IPS DF 4.7 (cell line): ENCODE measurements at regions not wholly inside any gene's neighbourhood (a gene's known extent, or its start where the extent isn't known, plus 50 kb on each side); places are given as distances from the start of the nearest gene placed in this dataset.

ENCODE experiments used
- DNase-seq: peaks from one replicate; pipeline ENCODE4 v3.0.0-alpha.2; 2013; ENCODE audit warnings: low spot score; ENCODE audit errors: extremely low read depth

- DNase-seq = no peak
Measured at GRCh38 chr10:113219446-113219845, 269.4 kb downstream of the TCF7L2 start.

DNA sequence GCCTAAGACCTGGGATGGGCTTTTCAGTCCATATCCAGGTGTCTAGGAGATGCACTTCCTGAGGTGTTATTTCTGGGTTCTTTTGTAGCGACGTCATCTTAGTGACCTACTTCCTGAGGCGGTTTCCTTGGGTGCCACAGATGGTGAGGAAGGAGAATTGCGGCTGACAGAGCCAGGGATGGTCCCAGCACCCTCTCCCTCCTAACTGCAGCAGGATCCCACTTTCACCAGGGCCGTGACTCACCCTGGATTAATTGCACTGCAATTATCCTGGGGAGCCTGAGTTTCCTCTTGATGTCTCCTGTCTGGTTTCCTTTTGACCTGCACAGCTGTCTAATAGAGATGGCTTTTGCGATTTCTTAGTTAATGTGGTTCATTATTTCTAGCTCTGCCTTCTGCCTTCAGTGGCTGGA is 271.7 kb downstream of the TCF7L2 start:
- DNase-seq = no peak

GRCh38 chr10:113222207-113222606 is 272.2 kb downstream of the TCF7L2 start:
- DNase-seq = no peak

DNA sequence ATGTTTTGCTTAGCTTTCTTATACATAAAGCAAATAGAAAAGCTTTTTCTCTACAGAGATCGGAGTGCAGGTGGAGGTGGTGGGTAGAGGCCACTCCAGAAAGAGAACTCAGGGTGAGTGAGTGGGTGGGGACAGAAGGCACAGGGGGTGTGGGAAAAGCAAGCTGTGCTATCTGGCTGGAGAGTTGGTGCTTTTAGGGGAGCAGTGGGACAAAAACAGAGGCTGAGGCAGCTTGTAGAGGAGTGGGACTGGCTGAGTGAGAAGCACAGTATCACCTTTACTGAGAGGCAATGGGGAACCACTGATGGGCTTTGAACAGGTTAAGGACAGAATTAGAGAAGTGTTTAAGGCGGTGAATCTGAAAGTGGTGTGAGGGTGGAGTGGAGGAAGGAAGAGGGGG is 275.3 kb downstream of the TCF7L2 start:
- DNase-seq = no peak

DNA sequence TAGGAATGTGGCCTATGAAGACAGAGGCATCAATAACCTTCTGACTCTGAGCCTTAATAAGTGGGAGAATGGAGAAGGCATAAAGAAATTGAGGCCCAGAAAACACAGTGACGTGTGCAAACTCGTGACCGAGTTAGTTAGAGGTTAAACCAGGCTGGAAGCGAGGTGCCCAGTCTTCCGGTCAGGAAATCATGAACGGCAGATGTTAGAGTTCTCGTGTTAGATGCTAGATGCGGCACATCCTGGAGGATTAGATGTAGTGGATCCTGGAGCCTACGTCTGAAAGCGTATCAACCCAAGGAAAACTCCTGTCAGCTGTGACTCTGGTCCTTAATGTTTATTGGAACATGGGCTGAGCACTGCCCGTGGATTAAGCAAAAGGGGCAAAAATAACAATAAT is 275.9 kb downstream of the TCF7L2 start:
- no peak for DNase-seq

GRCh38 chr10:113226399-113226798 is 276.4 kb downstream of the TCF7L2 start:
- no peak for DNase-seq

GRCh38 chr10:113226831-113227445 is 276.9 kb downstream of the TCF7L2 start:
- no peak for DNase-seq

GRCh38 chr10:113228530-113228929 is 278.5 kb downstream of the TCF7L2 start:
- DNase-seq = no peak

DNA sequence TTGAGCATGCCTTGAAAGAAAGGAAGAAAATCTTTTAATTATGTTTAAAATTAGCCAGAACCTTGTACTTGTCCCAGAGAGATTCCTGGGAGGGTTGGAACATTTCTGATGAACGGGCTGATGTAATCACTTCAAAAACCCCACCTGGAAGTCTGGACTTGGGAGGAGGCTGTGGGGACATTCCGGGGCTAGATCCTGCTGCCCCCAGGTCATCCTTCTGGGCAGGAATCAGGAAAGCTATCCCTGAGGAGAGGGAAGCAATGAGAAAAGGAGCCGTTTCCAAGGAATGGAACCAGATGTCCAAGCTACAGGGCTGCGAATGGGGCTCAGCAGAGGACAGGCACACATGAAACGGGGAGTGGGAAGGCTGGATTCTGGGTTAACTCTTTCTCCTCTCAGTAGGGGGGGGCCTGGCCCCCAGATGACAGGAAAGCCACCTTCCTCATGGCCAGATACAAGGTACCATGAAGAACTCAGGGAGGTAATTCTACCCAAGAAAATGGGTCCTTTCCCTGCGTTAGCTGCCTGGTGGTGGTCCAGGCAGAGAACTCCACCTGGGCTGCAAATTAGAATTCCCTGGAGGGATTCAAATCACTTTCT is 280.1 kb downstream of the TCF7L2 start:
- DNase-seq = no peak

GRCh38 chr10:113232928-113233511 is 283.0 kb downstream of the TCF7L2 start:
- DNase-seq = no peak

DNA sequence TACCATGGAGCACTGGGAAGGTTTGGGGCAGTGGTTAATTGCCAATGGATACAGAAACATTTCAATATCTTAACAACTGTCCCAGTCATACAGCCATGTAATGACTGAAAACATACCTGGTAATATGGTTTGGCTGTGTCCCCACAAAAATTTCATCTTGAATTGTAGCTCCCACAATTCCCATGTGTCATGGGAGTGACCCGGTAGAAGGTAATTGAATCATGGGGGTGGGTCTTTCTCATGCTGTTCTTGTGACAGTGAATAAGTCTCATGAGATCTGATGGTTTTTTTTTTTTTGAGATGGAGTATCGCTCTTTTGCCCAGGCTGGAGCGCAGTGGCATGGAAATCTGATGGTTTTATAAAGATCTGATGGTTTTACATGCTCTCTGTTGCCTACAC is 284.4 kb downstream of the TCF7L2 start:
- no peak for DNase-seq

DNA sequence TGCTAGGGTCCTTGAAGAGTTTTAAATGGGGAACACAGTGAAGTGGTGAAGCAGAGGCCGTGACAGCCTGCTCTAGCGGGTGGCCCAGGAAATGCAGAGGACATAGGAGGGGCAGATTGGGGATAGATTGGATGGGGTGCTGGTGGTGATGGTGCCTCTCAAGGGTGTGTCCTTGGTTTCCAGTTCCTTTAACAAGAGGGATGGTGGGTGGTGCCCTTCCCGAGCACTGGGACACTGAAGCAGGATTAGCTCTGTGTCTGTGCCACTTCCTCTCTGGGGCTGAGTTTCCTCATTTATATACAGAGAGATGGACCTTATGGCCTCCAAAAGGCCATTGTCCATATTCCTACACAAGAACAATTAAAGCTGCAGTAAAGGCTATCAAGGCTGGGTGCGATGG is 285.5 kb downstream of the TCF7L2 start:
- no peak for DNase-seq

GRCh38 chr10:113236998-113237397 is 287.0 kb downstream of the TCF7L2 start:
- DNase-seq = no peak

- DNase-seq = no peak
Measured at GRCh38 chr10:113239566-113240350, 289.7 kb downstream of the TCF7L2 start.

- no peak for DNase-seq
Measured at GRCh38 chr10:113240736-113241135, 290.7 kb downstream of the TCF7L2 start.

- no peak for DNase-seq
Measured at GRCh38 chr10:113241599-113242360, 291.7 kb downstream of the TCF7L2 start.

GRCh38 chr10:113243311-113243710 is 293.3 kb downstream of the TCF7L2 start:
- DNase-seq = no peak

DNA sequence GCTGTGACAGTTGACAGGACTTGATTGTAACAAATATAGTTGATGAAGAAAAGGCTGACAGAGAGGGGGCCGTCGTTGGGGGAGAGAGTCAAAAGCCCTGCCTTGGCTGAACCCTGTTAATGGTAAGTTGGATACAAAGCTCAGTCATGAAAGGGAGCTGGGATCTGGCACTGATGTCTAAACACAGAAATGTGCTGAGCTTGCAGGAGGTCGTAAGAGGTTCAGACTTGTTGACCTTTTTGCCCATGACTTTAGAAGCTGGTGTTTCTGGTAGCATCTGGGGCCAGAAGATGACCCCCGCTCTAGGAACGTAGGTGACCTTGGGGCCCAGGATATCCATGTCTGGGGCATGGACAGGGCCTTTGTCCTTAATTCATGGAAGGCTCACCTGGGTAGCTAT is 294.7 kb downstream of the TCF7L2 start:
- no peak for DNase-seq

DNA sequence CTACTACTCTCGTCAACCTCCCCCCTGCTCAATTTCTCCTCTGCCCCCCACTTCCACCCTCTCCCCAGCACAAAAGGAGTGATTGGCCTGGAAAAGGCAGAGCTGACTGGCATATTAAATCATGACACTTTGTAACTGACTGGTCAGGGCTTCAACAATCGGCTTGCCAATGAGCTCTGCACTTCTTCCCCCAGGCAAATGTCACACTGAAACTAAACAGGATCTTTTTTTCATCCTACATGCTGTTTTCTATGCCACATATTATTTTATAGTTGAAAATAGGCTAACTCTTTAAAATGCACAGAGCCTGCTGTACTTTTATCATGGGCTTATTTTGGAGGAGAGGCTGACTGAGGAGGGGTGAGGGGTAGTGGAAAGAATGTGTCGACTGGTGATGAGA is 295.2 kb downstream of the TCF7L2 start:
- no peak for DNase-seq

DNA sequence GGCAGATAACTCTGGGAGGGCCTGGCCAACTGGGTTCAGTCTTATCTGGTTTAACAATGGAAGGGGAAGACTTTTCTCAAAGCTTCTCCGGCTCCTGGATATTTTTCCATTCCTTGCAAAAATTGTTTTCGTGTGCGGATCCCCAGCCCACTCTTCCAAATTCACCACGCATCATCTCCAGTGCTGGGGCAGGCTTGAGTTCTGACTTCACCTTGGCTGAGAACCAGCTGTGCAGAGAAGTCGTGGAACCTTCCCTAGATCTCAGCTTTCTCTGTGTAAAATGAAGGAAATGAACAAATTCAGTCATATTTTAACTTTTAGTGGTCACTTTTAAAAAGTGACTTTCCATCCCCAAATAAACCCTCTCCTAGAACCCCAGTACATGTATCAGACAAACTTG is 297.0 kb downstream of the TCF7L2 start:
- DNase-seq = no peak
